Stimulated activated memory B cell treated with anti-CD40 and anti-IgM and Interleukin-4, amounts not matched to agents 10 μg/mL and 1 μg/mL and 100 μg/mL, for 72 hours (primary cell): ENCODE measurements at regions not wholly inside any gene's neighbourhood (a gene's known extent, or its start where the extent isn't known, plus 50 kb on each side); places are given as distances from the start of the nearest gene placed in this dataset.

Experiments
- ATAC-seq: fragments of 150-1000 bp; cut with Tn5 transposase; 2 replicates; pipeline ENCODE4 v1.10.0; 2021
- H3K27ac Mint-ChIP-seq: one replicate; pipeline ENCODE4 v1.8.0; 2022; ENCODE audit warnings: mild to moderate bottlenecking, mixed read lengths
- H3K27me3 Mint-ChIP-seq: one replicate; pipeline ENCODE4 v1.8.0; 2022; ENCODE audit warnings: mixed read lengths
- H3K36me3 Mint-ChIP-seq: one replicate; pipeline ENCODE4 v1.8.0; 2022; ENCODE audit warnings: mixed read lengths
- H3K4me1 Mint-ChIP-seq: one replicate; pipeline ENCODE4 v1.8.0; 2022; ENCODE audit warnings: mixed read lengths
- H3K4me3 Mint-ChIP-seq: one replicate; pipeline ENCODE4 v1.8.0; 2022; ENCODE audit warnings: mild to moderate bottlenecking, moderate library complexity, mixed read lengths
- H3K9me3 Mint-ChIP-seq: one replicate; pipeline ENCODE4 v1.8.0; 2022; ENCODE audit warnings: mixed read lengths

DNA sequence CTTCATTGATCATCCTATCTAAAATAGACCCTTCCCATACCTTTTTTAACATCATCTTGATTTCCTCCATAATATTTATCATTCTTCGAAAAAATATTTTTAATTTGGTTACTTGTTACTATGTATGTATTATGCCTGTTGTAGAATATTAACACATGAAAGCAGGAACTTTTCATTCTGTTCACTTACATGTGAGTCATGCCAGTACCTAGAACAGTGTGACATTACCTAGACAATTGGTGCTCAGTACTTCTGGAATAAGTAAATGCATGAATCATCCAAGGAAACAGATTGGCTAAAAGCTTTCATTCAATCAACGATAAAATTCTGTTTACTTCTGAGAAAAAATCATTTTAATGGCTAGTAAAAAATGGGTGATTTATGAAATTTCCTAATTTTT is 76.4 kb downstream of the CXXC4 start:
- H3K27ac Mint-ChIP-seq, result no peak overlapping the region
- no peak for ATAC-seq
- H3K27me3 Mint-ChIP-seq, result no peaks in the 10 kb centered on the region
- no peaks in the 10 kb centered on the region for H3K36me3 Mint-ChIP-seq
- H3K4me1 Mint-ChIP-seq, result no peaks in the 10 kb centered on the region
- no peak overlapping the region for H3K4me3 Mint-ChIP-seq
- no peaks in the 10 kb centered on the region for H3K9me3 Mint-ChIP-seq

DNA sequence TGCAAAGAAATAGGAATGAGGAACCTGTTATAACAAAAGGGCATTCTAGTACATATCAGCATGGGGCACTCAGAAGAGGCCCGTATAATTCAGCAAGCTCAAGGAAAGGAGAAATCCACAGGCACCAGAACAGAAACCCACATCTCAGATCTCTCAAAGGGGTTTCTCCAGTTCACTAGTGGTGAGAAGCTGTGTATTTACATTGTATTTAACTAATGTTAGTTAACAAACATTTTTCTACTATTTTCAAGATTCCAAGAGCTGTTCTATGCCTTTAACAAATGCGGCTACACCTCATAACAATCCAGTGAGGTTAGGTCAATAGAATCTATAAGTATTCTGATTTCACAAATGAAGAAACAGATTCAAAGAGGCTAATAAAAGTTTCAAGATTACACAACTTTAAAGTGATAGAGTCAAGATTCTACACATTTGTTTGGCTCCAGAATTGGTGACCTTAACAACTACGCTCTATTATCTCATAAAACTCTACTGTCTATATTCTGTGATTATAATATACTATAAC is 77.3 kb downstream of the CXXC4 start:
- H3K27ac Mint-ChIP-seq, result no peak overlapping the region
- H3K4me3 Mint-ChIP-seq, result no peak overlapping the region
- no peaks in the 10 kb centered on the region for H3K9me3 Mint-ChIP-seq
- H3K27me3 Mint-ChIP-seq, result no peaks in the 10 kb centered on the region
- no peak for ATAC-seq
- H3K4me1 Mint-ChIP-seq, result no peaks in the 10 kb centered on the region
- no peaks in the 10 kb centered on the region for H3K36me3 Mint-ChIP-seq

DNA sequence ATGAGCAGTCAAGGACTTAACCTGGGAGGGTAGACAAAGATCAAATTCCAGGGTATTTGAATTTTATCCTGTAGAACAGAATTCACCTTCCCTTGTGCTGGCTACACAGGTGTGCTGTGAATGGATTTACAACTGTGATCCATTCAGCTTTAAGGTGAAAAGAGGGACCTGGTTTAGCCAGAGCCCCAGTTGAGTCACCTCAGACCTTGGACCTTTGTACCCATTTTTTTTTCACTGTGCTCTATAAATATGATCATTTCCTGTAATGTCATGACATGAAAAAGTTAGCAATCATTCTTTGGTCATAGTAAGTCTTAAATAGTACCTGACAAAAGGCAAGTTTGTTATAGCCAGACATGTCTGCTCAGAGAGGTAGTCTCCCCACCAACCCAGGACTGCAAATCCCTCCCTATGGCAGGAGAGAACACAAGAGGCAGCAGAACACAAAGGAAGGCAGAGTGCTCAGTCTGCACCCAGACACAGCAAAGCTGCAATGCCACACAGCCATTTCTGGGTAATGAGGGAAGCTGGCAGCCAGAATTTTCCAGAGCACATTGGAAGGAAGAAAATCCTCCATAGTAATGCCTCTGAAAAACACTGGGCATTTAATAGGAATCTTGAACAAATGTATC is 77.9 kb downstream of the CXXC4 start:
- ATAC-seq, result peak; percentile 37
- Mint-ChIP-seq H3K27ac (no peak overlapping the region), H3K36me3 (no peaks in the 10 kb centered on the region), H3K27me3 (no peaks in the 10 kb centered on the region), H3K4me3 (no peak overlapping the region), H3K4me1 (no peaks in the 10 kb centered on the region), H3K9me3 (no peaks in the 10 kb centered on the region)

DNA sequence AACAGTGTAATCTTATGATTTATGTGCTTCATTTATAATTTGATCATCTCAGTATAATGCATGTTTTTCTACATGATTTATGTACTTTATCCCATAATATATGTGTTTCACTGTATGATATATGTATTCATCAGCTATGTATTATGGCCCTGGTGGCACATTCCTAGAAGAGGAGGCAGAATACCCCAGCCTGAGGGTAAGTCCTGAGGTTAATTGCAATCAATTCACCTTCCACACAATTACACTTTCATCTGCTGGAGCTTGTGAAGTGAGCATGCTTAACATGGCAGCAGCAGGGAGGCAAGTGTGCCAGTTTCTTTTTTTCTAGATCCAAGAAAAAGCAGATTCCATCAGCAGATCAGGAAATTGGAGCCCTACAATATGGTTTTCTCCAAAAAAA is 81.2 kb downstream of the CXXC4 start:
- H3K27me3 Mint-ChIP-seq, result no peaks in the 10 kb centered on the region
- H3K4me1 Mint-ChIP-seq, result no peaks in the 10 kb centered on the region
- H3K4me3 Mint-ChIP-seq, result no peak overlapping the region
- no peak overlapping the region for H3K27ac Mint-ChIP-seq
- ATAC-seq, result no peak
- no peaks in the 10 kb centered on the region for H3K9me3 Mint-ChIP-seq
- H3K36me3 Mint-ChIP-seq, result no peaks in the 10 kb centered on the region

DNA sequence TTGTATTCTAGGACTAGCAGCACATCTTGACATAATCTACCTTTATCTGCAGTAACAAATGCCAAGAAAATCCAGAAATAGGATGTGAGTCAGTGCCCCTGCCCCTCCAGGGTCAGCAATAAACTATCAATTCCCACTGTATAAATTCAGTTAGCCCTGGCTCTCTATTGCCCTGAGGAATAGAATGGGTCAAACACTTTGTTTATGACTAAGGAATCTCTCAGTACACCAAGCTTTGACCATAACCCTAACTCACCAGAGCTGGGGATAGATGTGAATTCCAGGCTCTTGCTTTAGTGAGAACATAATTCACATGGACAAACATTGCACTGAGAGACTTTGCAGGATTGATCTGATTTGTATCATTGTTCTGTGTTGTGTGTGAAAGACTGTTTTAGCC is 82.3 kb downstream of the CXXC4 start:
- no peak overlapping the region for H3K4me3 Mint-ChIP-seq
- no peaks in the 10 kb centered on the region for H3K4me1 Mint-ChIP-seq
- no peak overlapping the region for H3K27ac Mint-ChIP-seq
- no peaks in the 10 kb centered on the region for H3K9me3 Mint-ChIP-seq
- no peaks in the 10 kb centered on the region for H3K27me3 Mint-ChIP-seq
- H3K36me3 Mint-ChIP-seq, result no peaks in the 10 kb centered on the region
- no peak for ATAC-seq

DNA sequence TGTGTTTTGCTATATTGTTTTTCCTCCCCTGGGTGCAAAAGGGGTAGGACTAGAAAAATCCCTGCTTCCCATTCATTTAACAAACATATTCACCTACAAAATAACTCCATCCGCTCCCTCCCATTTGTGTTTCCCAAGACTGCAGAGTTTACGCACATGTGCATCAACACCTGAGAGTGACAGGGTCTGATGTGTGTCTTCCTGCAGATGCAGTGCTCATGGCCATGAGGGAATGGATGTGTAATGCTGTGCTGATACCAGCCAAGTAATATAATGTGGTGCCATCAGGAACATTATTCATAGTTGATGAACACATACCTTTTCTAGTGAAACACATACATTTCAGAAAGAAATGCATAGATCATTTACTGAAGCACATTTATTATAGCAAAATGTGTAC is 83.2 kb downstream of the CXXC4 start:
- H3K9me3 Mint-ChIP-seq, result no peaks in the 10 kb centered on the region
- H3K27me3 Mint-ChIP-seq, result no peaks in the 10 kb centered on the region
- no peaks in the 10 kb centered on the region for H3K4me1 Mint-ChIP-seq
- no peak for ATAC-seq
- H3K36me3 Mint-ChIP-seq, result no peaks in the 10 kb centered on the region
- H3K4me3 Mint-ChIP-seq, result no peak overlapping the region
- no peak overlapping the region for H3K27ac Mint-ChIP-seq

DNA sequence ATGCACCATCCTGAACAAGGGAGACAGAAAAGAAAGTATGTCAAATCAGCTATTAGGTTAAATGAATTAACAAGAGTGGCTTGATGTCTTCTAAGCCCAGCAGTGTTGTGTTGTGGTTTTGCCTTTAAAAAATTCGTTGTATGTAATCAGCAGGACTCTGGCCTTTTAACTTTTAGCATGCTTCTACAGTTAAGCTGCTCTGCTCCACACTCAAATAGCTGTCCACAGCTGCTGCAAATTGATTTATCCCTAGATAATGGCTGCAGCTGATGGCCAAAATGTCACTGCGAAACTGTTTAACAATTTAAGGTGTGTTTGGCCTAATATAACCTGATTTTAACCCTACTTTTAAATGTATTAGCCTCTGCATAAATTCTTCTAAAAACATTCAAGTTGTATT is 85.8 kb downstream of the CXXC4 start:
- Mint-ChIP-seq H3K27me3 (no peaks in the 10 kb centered on the region), H3K4me3 (no peak overlapping the region), H3K9me3 (no peaks in the 10 kb centered on the region), H3K36me3 (no peaks in the 10 kb centered on the region), H3K4me1 (no peaks in the 10 kb centered on the region), H3K27ac (no peak overlapping the region)
- no peak for ATAC-seq

DNA sequence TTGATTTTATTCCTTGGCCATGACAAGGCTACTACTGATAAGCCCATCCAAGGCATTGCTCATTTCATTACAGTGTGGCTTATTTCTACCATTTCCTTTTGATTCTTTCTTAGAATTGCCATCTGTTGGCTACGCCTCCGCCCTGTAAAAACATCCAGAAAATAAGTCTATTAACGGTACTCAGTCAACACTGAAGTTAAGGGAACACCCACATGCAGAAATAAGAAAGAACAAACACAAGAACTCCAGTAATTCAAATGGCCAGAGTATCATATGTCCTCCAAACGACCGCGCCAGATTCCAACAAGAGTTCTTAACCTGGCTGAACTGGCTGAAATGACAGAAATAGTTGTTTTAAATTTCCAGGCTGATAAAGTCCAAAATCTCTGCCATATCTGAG is 90.3 kb downstream of the CXXC4 start:
- no peak overlapping the region for H3K4me3 Mint-ChIP-seq
- H3K27ac Mint-ChIP-seq, result no peak overlapping the region
- no peak for ATAC-seq
- no peaks in the 10 kb centered on the region for H3K27me3 Mint-ChIP-seq
- no peaks in the 10 kb centered on the region for H3K4me1 Mint-ChIP-seq
- no peaks in the 10 kb centered on the region for H3K9me3 Mint-ChIP-seq
- H3K36me3 Mint-ChIP-seq, result no peaks in the 10 kb centered on the region

DNA sequence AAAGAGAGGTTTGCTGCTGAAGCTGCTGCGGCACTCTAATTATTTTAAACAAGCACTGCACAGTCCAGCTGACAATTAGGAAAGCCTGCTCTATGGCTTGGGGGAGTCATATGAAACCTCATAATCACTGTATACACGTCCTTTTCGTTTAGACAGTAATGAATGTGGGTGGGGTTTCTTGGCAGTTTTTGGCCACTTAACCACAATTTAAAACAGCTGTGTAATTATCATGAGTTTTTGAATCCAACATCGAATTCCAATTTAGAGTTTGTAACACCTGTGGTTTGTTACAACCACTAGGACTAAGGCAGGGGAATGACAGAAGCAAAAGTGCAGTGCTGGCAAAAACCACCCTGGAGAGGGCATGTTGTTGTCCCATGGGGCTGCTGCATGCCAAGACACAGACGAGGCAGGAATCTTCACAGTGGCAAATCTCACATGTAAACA is 99.5 kb downstream of the CXXC4 start:
- Mint-ChIP-seq H3K27me3 (no peaks in the 10 kb centered on the region), H3K4me1 (no peaks in the 10 kb centered on the region), H3K36me3 (no peaks in the 10 kb centered on the region), H3K27ac (no peak overlapping the region), H3K9me3 (no peaks in the 10 kb centered on the region), H3K4me3 (no peak overlapping the region)
- no peak for ATAC-seq

DNA sequence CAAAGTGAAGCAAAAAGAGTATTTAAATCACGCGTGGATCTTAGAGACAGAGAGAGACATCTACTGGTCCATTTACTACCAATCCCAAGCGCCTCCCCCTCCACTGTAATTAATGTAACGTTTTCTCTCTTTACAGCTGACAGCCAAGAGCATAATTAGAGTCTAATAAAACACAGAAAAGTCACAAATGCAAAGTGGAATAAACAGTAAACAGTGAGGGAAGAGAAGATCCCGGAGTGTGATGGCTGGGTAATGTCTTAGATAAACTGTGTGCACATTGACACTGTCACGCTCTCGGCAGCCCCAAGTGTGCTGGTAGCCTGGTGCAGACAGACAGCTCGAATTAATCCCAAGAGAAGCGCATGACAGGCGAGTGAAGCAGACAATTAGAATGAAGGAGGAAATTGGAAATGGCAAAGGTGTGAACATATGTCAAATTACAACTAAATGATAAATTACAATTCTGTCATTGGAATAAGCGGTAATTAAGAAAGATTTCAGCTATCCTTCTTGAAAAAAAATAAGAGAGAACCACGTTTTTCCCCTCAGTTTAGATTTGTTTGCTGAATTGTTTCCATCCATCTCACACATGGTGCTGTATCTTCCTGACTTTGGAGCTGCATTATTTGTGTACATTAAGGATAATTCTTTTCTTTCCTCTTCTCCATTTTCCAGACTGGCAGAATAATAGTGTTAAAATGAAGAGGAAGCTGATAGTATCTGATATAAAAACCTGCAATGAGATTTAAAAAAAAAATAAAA is 100.1 kb downstream of the CXXC4 start:
- Mint-ChIP-seq H3K4me1 (no peaks in the 10 kb centered on the region), H3K4me3 (no peak overlapping the region), H3K36me3 (no peaks in the 10 kb centered on the region), H3K27ac (no peak overlapping the region), H3K9me3 (no peaks in the 10 kb centered on the region), H3K27me3 (no peaks in the 10 kb centered on the region)
- no peak for ATAC-seq

DNA sequence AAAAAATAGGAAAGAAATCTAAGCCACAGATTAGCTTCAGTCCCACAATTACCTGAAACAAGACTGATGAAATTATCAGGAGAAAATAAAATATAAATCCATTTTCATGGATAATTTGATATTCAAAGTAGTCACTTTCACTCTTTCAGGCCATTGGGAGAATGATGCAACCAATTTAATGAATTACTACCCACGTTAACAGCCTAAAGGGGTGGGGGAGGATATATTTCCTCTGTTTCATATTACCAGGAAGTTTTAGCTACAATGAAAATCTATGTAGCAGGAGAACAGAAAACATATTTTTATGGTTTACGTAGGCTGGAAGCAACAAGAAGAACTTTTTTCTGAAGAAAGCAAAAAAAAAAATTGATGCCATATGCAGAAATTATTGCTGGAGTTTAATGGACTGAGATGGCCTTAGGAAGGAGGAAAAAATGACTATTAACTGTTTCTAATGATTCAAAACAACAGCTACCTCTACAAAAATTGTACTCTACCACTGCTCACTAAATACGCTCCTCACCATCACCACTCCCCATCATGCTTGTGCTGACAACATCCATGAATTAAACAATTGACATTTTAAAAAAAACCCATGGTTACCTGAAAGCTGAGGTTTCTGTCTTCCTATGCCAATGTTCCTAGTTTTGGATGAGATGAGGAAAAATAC is 100.9 kb downstream of the CXXC4 start:
- H3K4me3 Mint-ChIP-seq, result no peak overlapping the region
- H3K27ac Mint-ChIP-seq, result no peak overlapping the region
- no peaks in the 10 kb centered on the region for H3K4me1 Mint-ChIP-seq
- H3K36me3 Mint-ChIP-seq, result no peaks in the 10 kb centered on the region
- no peaks in the 10 kb centered on the region for H3K27me3 Mint-ChIP-seq
- ATAC-seq, result no peak
- no peaks in the 10 kb centered on the region for H3K9me3 Mint-ChIP-seq

DNA sequence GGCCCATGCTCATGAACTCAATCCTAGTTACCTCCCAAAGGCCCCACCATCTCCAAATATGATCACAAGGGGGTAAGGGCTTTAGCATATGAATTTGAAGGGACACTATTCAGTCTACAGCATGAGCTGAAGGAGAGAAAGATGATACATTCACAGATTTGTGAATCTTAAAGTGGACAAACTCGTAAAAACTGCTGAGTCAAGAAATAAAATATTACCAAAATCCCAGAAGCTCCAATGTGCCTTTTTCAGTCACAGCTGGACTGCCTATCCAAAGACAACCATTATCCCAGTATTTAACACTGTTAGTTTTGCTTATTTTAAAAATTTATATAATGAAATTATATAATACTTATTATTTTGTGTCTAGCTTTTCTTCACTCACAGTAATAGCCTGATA is 109.0 kb downstream of the CXXC4 start:
- Mint-ChIP-seq H3K36me3 (no peaks in the 10 kb centered on the region), H3K27me3 (no peaks in the 10 kb centered on the region), H3K4me3 (no peak overlapping the region), H3K27ac (no peak overlapping the region), H3K4me1 (no peaks in the 10 kb centered on the region), H3K9me3 (peaks cover 4% of the 10 kb centered on the region)
- no peak for ATAC-seq

DNA sequence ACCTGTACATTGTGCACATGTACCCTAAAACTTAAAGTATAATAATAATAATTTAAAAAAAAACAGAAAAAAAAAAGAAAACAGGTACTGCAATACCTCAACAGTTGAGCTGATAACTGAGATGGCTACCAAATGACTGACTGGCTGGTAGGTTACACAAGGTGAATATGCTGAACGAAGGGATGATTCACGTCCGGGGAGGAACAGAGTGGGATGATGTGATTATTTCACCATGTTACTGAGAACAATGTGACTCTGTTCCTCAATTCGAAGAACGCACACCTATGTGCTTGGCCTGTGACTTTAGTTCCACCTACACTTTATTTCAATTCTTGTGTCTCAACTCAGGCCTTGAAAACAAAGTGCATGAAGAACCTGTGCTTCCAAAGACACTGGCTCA is 111.7 kb downstream of the CXXC4 start:
- Mint-ChIP-seq H3K27me3 (no peaks in the 10 kb centered on the region), H3K36me3 (no peaks in the 10 kb centered on the region), H3K4me1 (no peaks in the 10 kb centered on the region), H3K9me3 (peaks cover 4% of the 10 kb centered on the region), H3K4me3 (no peak overlapping the region), H3K27ac (no peak overlapping the region)
- no peak for ATAC-seq

DNA sequence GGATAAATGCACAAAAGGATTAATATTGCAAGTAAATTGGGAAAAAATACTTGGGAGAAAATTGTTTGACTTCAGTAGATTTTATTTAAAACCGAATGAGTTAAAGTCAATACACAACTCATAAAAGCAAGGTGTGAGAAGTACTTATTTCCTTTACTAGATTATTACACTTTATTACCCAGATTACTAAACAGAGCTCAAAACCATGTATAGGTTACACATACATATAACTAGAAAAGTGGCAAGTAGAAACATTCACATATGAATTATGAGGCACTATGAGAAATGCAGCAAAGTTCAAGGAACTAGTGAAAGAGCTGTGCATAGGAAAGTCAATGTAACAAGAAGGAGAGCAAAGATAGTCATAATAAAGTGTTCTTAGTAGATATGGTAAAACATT is 113.0 kb downstream of the CXXC4 start:
- Mint-ChIP-seq H3K4me3 (no peak overlapping the region), H3K9me3 (peaks cover 4% of the 10 kb centered on the region), H3K27ac (no peak overlapping the region), H3K36me3 (no peaks in the 10 kb centered on the region), H3K27me3 (no peaks in the 10 kb centered on the region), H3K4me1 (no peaks in the 10 kb centered on the region)
- ATAC-seq, result no peak

DNA sequence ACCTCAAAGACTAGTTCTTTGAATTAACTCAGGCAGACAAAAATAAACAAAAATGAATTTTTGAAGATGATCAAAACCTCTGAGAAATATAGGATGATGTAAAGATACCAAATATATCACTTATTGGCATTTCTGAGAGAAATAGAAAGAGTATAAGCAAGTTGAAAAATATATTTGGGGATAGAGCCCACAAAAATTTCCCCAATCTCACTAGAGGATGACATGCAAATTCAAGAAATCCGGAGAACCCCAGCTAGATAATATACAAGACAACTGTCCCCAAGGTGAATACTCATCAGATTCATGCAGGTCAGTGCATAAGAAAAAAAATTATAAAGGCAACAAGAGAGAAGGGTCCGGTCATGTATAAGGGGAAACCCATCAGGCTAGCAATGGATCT is 129.1 kb downstream of the CXXC4 start:
- Mint-ChIP-seq H3K36me3 (no peaks in the 10 kb centered on the region), H3K4me1 (no peaks in the 10 kb centered on the region), H3K27ac (no peak overlapping the region), H3K9me3 (peaks cover 7% of the 10 kb centered on the region), H3K4me3 (no peak overlapping the region), H3K27me3 (no peaks in the 10 kb centered on the region)
- no peak for ATAC-seq

DNA sequence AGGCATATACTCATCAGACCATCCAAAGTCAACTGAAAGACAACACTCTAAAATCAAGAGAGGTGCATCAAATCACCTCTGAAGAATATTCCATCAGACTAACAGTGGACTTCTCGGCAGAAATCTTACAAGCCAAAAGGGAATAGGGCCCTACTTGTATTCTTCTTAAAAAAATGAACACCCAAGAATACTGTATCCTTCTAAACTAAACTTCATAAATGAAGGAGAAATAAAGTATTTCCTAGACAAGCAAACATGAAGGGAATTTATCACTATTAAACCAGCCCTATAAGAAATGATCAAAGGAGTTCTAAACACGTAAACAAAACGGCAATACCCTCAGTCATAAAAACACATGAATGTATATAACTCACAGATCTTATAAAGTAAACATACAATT is 141.2 kb downstream of the CXXC4 start:
- Mint-ChIP-seq H3K36me3 (no peaks in the 10 kb centered on the region), H3K27me3 (no peaks in the 10 kb centered on the region), H3K27ac (no peak overlapping the region), H3K4me1 (no peaks in the 10 kb centered on the region), H3K4me3 (no peak overlapping the region), H3K9me3 (peaks cover 15% of the 10 kb centered on the region)
- ATAC-seq, result no peak
